WTC11 (cell line): ENCODE measurements at regions not wholly inside any gene's neighbourhood (a gene's known extent, or its start where the extent isn't known, plus 50 kb on each side); places are given as distances from the start of the nearest gene placed in this dataset.
A peak's percentile ranks its signal among the peaks of the same experiment; 100 is the strongest.

Experiments used
- ATAC-seq: fragments of 200-7000 bp; cut with Tn5 transposase; 2 replicates; pipeline ENCODE4 v1.10.0; 2021; ENCODE audit warnings: mild to moderate bottlenecking, moderate library complexity
- CTCF ChIA-PET: fragments of 300-600 bp; sonication (Branson Sonifier 250); formaldehyde crosslinking; loops from one replicate; lab custom pipeline; 2021; ENCODE audit warnings: antibody characterized with exemption; lab: Charles Lee
- POLR2A ChIA-PET: fragments of 350-600 bp; sonication (Branson Sonifier 250); formaldehyde crosslinking; loops from one replicate; lab custom pipeline; 2021; ENCODE audit warnings: antibody characterized with exemption; lab: Charles Lee
- DNase-seq: peaks from one replicate; pipeline ENCODE4 v3.0.0; 2021; ENCODE audit warnings: low spot score
- H3K27ac Mint-ChIP-seq: 2 replicates; pipeline ENCODE4 v1.8.0; 2021; ENCODE audit warnings: mixed read lengths
- H3K27me3 Mint-ChIP-seq: 2 replicates; pipeline ENCODE4 v1.8.0; 2021; ENCODE audit warnings: low read depth, mild to moderate bottlenecking, moderate library complexity, mixed read lengths
- H3K36me3 Mint-ChIP-seq: 2 replicates; pipeline ENCODE4 v1.8.0; 2021; ENCODE audit warnings: mixed read lengths
- H3K4me1 Mint-ChIP-seq: 2 replicates; pipeline ENCODE4 v1.8.0; 2022; ENCODE audit warnings: mixed read lengths
- H3K4me3 Mint-ChIP-seq: 2 replicates; pipeline ENCODE4 v1.8.0; 2021; ENCODE audit warnings: mild to moderate bottlenecking, moderate library complexity, mixed read lengths
- H3K9me3 Mint-ChIP-seq: 2 replicates; pipeline ENCODE4 v1.8.0; 2021; ENCODE audit warnings: mixed read lengths
- CREB1 ChIP-seq: sonication (generic); formaldehyde crosslinking; IDR thresholded peaks from 2 replicates; pipeline ENCODE4 v1.8.0; 2023; ENCODE audit warnings: mild to moderate bottlenecking, missing genetic modification reagents
- FOXJ3 ChIP-seq: sonication (generic); formaldehyde crosslinking; IDR thresholded peaks from 2 replicates; pipeline ENCODE4 v1.9.0; 2021; ENCODE audit warnings: missing genetic modification reagents, mild to moderate bottlenecking, borderline replicate concordance
- GTF2I ChIP-seq: fragments of 250-450 bp; sonication (Bioruptor Pico); conservative IDR thresholded peaks from 2 replicates; pipeline ENCODE4 v1.4.0; 2021; ENCODE audit warnings: mild to moderate bottlenecking
- MYBL2 ChIP-seq: sonication (generic); formaldehyde crosslinking; IDR thresholded peaks from 2 replicates; pipeline ENCODE4 v1.8.1; 2023; ENCODE audit warnings: mild to moderate bottlenecking, moderate library complexity, missing genetic modification reagents
- NFATC4 ChIP-seq: fragments of 250-450 bp; sonication (Bioruptor Pico); IDR thresholded peaks from 2 replicates; pipeline ENCODE4 v1.9.0; 2021; ENCODE audit warnings: mild to moderate bottlenecking
- NR1H2 ChIP-seq: sonication (generic); formaldehyde crosslinking; IDR thresholded peaks from 2 replicates; pipeline ENCODE4 v1.9.0; 2021; ENCODE audit warnings: mild to moderate bottlenecking, moderate library complexity, missing genetic modification reagents
- RELA ChIP-seq: sonication (generic); formaldehyde crosslinking; IDR thresholded peaks from 2 replicates; pipeline ENCODE4 v1.8.1; 2022; ENCODE audit warnings: missing genetic modification reagents, mild to moderate bottlenecking, borderline replicate concordance
- SOX15 ChIP-seq: fragments of 250-450 bp; sonication (Bioruptor Pico); IDR thresholded peaks from 2 replicates; pipeline ENCODE4 v1.9.0; 2021; ENCODE audit warnings: mild to moderate bottlenecking
- TEAD4 ChIP-seq: sonication (generic); formaldehyde crosslinking; IDR thresholded peaks from 2 replicates; pipeline ENCODE4 v1.8.0; 2022; ENCODE audit warnings: mild to moderate bottlenecking, missing genetic modification reagents
- TP53 ChIP-seq: sonication (generic); formaldehyde crosslinking; IDR thresholded peaks from 2 replicates; pipeline ENCODE4 v1.8.1; 2023; ENCODE audit warnings: mild to moderate bottlenecking, missing genetic modification reagents
- ZNF121 ChIP-seq: sonication (generic); formaldehyde crosslinking; IDR thresholded peaks from 2 replicates; pipeline ENCODE4 v1.8.0; 2023; ENCODE audit warnings: missing genetic modification reagents
- ZNF219 ChIP-seq: sonication (generic); formaldehyde crosslinking; IDR thresholded peaks from 2 replicates; pipeline ENCODE4 v1.8.0; 2023; ENCODE audit warnings: missing genetic modification reagents, mild to moderate bottlenecking, borderline replicate concordance
- ZNF232 ChIP-seq: sonication (generic); formaldehyde crosslinking; IDR thresholded peaks from 2 replicates; pipeline ENCODE4 v1.8.0; 2022; ENCODE audit warnings: mild to moderate bottlenecking, missing genetic modification reagents
- ZNF423 ChIP-seq: fragments of 250-450 bp; sonication (Bioruptor Pico); IDR thresholded peaks from 2 replicates; pipeline ENCODE4 v2.1.2; 2022; ENCODE audit warnings: mild to moderate bottlenecking, moderate library complexity
- ZNF671 ChIP-seq: fragments of 250-450 bp; sonication (Bioruptor Pico); IDR thresholded peaks from 2 replicates; pipeline ENCODE4 v1.8.0; 2021; ENCODE audit warnings: mild to moderate bottlenecking
- TF ChIP-seq, protein P1 (sequence below): sonication (generic); formaldehyde crosslinking; conservative IDR thresholded peaks from 2 replicates; pipeline ENCODE4 v1.8.1; 2023; ENCODE audit warnings: mild to moderate bottlenecking, low read depth, missing genetic modification reagents, moderate library complexity
- TF ChIP-seq, protein P2 (sequence below): sonication (generic); formaldehyde crosslinking; conservative IDR thresholded peaks from 2 replicates; pipeline ENCODE4 v1.8.1; 2022; ENCODE audit warnings: mild to moderate bottlenecking, missing genetic modification reagents
- TF ChIP-seq, protein P3 (sequence below): fragments of 250-450 bp; sonication (Bioruptor Pico); IDR thresholded peaks from 2 replicates; pipeline ENCODE4 v1.9.0; 2021; ENCODE audit warnings: mild to moderate bottlenecking
- TF ChIP-seq, protein P4 (sequence below): sonication (generic); formaldehyde crosslinking; IDR thresholded peaks from 2 replicates; pipeline ENCODE4 v1.8.1; 2022; ENCODE audit warnings: low read depth, missing genetic modification reagents, borderline replicate concordance
- TF ChIP-seq, protein P5 (sequence below): sonication (generic); formaldehyde crosslinking; IDR thresholded peaks from 2 replicates; pipeline ENCODE4 v1.8.1; 2022; ENCODE audit warnings: missing genetic modification reagents, borderline replicate concordance
- TF ChIP-seq, protein P6 (sequence below): sonication (generic); formaldehyde crosslinking; IDR thresholded peaks from 2 replicates; pipeline ENCODE4 v1.8.0; 2023; ENCODE audit warnings: missing genetic modification reagents
- TF ChIP-seq, protein P7 (sequence below): sonication (generic); formaldehyde crosslinking; IDR thresholded peaks from 2 replicates; pipeline ENCODE4 v1.8.1; 2023; ENCODE audit warnings: mild to moderate bottlenecking, moderate library complexity, missing genetic modification reagents

DNA sequence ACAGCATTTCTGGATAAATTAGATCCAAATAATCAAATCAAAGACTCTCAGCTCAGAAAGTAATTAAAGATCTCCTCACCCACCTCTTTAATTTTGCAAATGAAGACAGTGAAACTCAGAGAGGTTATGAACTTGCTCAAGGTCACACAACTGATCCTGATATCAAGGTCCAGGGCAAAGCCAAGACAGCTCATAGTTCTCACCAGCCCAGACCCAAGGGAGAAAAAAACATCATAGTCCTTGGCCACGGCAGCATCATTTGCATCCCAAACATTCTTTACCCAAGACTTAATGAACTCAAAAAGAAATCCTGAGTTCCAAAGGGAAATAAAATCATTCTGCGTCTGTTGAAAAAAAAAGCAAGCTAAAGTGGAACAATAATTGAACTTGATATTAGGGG, 112.1 kb downstream of the DAD1 start (continued):
- TF ChIP-seq, protein P1, sequence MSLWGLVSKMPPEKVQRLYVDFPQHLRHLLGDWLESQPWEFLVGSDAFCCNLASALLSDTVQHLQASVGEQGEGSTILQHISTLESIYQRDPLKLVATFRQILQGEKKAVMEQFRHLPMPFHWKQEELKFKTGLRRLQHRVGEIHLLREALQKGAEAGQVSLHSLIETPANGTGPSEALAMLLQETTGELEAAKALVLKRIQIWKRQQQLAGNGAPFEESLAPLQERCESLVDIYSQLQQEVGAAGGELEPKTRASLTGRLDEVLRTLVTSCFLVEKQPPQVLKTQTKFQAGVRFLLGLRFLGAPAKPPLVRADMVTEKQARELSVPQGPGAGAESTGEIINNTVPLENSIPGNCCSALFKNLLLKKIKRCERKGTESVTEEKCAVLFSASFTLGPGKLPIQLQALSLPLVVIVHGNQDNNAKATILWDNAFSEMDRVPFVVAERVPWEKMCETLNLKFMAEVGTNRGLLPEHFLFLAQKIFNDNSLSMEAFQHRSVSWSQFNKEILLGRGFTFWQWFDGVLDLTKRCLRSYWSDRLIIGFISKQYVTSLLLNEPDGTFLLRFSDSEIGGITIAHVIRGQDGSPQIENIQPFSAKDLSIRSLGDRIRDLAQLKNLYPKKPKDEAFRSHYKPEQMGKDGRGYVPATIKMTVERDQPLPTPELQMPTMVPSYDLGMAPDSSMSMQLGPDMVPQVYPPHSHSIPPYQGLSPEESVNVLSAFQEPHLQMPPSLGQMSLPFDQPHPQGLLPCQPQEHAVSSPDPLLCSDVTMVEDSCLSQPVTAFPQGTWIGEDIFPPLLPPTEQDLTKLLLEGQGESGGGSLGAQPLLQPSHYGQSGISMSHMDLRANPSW (CRISPR knock-in tag), result no peak
- TF ChIP-seq ZNF121 (CRISPR knock-in tag) (no peak), TP53 (CRISPR knock-in tag) (no peak)

DNA sequence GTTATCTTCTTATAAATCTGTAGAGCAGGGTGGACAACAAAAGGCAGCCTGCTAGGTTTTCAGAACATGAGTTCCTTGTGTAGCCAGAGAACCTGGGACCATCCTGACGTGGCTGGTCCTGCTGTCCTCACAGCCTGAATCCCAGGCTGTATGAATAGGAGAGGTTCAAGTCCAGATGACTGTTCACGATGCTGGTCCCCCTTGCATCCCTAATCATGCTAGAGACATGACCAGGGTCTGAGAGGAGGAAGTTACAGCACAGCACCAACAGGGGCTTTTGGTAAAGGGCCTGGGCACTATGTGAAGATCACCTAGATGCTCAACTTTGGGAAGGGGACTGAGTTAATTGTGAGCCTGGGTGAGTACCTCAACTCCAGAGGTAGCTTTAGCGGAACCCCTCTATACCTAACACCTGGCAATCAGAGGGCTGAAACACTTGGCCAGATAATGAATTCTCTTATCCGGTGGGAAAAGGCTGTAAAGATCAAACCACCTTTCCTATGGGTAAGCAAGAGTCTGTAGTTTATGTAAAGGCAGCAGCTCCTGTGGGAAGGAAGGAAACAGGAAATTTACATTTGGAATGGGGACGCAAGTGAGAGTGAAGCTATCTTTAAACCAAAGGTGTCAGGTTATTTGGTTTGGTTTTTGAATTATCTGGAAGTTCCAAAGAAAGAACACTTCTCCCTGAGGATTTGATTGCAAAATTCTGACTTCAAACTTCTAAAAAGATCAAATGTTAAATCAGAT, 112.8 kb downstream of the DAD1 start:
- peaks cover 52% of the 10 kb centered on the region for H3K4me1 Mint-ChIP-seq
- CTCF ChIA-PET, result interaction anchor here (0.5 to 2.2 kb wide), 7 partner anchors 11 to 412 kb away, joined by 3 to 8 read pairs (median 4); no protein-coding TSS in a partner anchor

DNA sequence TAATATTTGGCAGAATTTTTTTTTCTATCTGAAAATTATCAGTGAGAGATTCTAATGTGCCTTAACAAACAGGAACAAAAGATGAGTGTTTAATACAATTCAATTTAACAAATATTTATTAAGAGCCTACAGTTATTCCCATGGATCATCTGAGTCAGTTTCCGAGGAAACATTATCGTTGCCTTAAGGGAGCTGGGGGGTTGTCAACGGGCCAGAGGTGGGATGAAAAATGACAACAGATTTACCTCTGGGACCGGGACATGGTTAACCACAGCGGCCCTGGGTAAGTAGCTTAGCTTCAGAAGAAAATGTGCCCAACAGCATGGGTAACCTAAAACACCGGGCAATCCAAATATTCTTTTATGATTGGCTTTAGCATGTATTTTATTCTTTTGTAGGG, 113.6 kb downstream of the DAD1 start:
- no peaks in the 10 kb centered on the region for H3K9me3 Mint-ChIP-seq
- DNase-seq (no peak), ATAC-seq (no peak)
- ChIA-PET POLR2A (no interaction called here), CTCF (interaction anchor here (2.2 kb wide), 1 partner anchor 274 kb away, joined by 6 read pairs; no protein-coding TSS in a partner anchor)
- H3K27ac Mint-ChIP-seq, result no peak overlapping the region
- no peak overlapping the region for H3K4me3 Mint-ChIP-seq
- H3K36me3 Mint-ChIP-seq, result no peaks in the 10 kb centered on the region
- H3K4me1 Mint-ChIP-seq, result peaks cover 46% of the 10 kb centered on the region
- no peaks in the 10 kb centered on the region for H3K27me3 Mint-ChIP-seq
- TF ChIP-seq FOXJ3 (CRISPR knock-in tag), result no peak
- TF ChIP-seq ZNF219 (CRISPR knock-in tag), result no peak
- TF ChIP-seq RELA (CRISPR knock-in tag), result no peak
- no peak for TF ChIP-seq MYBL2
- TF ChIP-seq, protein P2, sequence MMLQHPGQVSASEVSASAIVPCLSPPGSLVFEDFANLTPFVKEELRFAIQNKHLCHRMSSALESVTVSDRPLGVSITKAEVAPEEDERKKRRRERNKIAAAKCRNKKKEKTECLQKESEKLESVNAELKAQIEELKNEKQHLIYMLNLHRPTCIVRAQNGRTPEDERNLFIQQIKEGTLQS (CRISPR knock-in tag), result no peak
- TF ChIP-seq TEAD4 (CRISPR knock-in tag), result no peak
- TF ChIP-seq, protein P3, sequence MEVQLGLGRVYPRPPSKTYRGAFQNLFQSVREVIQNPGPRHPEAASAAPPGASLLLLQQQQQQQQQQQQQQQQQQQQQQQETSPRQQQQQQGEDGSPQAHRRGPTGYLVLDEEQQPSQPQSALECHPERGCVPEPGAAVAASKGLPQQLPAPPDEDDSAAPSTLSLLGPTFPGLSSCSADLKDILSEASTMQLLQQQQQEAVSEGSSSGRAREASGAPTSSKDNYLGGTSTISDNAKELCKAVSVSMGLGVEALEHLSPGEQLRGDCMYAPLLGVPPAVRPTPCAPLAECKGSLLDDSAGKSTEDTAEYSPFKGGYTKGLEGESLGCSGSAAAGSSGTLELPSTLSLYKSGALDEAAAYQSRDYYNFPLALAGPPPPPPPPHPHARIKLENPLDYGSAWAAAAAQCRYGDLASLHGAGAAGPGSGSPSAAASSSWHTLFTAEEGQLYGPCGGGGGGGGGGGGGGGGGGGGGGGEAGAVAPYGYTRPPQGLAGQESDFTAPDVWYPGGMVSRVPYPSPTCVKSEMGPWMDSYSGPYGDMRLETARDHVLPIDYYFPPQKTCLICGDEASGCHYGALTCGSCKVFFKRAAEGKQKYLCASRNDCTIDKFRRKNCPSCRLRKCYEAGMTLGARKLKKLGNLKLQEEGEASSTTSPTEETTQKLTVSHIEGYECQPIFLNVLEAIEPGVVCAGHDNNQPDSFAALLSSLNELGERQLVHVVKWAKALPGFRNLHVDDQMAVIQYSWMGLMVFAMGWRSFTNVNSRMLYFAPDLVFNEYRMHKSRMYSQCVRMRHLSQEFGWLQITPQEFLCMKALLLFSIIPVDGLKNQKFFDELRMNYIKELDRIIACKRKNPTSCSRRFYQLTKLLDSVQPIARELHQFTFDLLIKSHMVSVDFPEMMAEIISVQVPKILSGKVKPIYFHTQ (CRISPR knock-in tag), result no peak
- TF ChIP-seq GTF2I (CRISPR knock-in tag), result no peak
- TF ChIP-seq CREB1 (CRISPR knock-in tag), result no peak
- no peak for TF ChIP-seq ZNF232 (CRISPR knock-in tag)
- TF ChIP-seq, protein P4, sequence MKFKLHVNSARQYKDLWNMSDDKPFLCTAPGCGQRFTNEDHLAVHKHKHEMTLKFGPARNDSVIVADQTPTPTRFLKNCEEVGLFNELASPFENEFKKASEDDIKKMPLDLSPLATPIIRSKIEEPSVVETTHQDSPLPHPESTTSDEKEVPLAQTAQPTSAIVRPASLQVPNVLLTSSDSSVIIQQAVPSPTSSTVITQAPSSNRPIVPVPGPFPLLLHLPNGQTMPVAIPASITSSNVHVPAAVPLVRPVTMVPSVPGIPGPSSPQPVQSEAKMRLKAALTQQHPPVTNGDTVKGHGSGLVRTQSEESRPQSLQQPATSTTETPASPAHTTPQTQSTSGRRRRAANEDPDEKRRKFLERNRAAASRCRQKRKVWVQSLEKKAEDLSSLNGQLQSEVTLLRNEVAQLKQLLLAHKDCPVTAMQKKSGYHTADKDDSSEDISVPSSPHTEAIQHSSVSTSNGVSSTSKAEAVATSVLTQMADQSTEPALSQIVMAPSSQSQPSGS, result no peak
- TF ChIP-seq SOX15, result no peak
- TF ChIP-seq NR1H2, result no peak
- no peak for TF ChIP-seq NFATC4 (CRISPR knock-in tag)
- TF ChIP-seq, protein P5, sequence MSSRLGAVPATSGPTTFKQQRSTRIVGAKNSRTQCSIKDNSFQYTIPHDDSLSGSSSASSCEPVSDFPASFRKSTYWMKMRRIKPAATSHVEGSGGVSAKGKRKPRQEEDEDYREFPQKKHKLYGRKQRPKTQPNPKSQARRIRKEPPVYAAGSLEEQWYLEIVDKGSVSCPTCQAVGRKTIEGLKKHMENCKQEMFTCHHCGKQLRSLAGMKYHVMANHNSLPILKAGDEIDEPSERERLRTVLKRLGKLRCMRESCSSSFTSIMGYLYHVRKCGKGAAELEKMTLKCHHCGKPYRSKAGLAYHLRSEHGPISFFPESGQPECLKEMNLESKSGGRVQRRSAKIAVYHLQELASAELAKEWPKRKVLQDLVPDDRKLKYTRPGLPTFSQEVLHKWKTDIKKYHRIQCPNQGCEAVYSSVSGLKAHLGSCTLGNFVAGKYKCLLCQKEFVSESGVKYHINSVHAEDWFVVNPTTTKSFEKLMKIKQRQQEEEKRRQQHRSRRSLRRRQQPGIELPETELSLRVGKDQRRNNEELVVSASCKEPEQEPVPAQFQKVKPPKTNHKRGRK (CRISPR knock-in tag), result no peak

More for the DNA sequence above, 112.8 kb downstream of the DAD1 start:
- Mint-ChIP-seq H3K9me3 (no peaks in the 10 kb centered on the region), H3K4me3 (no peak overlapping the region), H3K36me3 (no peaks in the 10 kb centered on the region)
- ATAC-seq, result peak; percentile 30; the same call in 1 of the 2 replicates
- POLR2A ChIA-PET, result no interaction called here
- TF ChIP-seq, protein P6, sequence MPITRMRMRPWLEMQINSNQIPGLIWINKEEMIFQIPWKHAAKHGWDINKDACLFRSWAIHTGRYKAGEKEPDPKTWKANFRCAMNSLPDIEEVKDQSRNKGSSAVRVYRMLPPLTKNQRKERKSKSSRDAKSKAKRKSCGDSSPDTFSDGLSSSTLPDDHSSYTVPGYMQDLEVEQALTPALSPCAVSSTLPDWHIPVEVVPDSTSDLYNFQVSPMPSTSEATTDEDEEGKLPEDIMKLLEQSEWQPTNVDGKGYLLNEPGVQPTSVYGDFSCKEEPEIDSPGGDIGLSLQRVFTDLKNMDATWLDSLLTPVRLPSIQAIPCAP, result no peak
- TF ChIP-seq, protein P7, sequence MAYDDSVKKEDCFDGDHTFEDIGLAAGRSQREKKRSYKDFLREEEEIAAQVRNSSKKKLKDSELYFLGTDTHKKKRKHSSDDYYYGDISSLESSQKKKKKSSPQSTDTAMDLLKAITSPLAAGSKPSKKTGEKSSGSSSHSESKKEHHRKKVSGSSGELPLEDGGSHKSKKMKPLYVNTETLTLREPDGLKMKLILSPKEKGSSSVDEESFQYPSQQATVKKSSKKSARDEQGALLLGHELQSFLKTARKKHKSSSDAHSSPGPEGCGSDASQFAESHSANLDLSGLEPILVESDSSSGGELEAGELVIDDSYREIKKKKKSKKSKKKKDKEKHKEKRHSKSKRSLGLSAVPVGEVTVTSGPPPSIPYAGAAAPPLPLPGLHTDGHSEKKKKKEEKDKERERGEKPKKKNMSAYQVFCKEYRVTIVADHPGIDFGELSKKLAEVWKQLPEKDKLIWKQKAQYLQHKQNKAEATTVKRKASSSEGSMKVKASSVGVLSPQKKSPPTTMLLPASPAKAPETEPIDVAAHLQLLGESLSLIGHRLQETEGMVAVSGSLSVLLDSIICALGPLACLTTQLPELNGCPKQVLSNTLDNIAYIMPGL, result no peak
- TF ChIP-seq TP53 (CRISPR knock-in tag) (no peak), ZNF671 (no peak), ZNF423 (CRISPR knock-in tag) (no peak)
- TF ChIP-seq, all 79 proteins: peak for 0
- H3K27ac Mint-ChIP-seq, result no peak overlapping the region
- no peak for DNase-seq
- H3K27me3 Mint-ChIP-seq, result no peaks in the 10 kb centered on the region
